SKM-1 (cell line): ENCODE measurements at regions not wholly inside any gene's neighbourhood (a gene's known extent, or its start where the extent isn't known, plus 50 kb on each side); places are given as distances from the start of the nearest gene placed in this dataset.
"Not testable (repeated sequence)": the region's sequence is repeated elsewhere in the genome, so short reads cannot be mapped to it uniquely, and the experiment has no call there.

Experiments
- DNase-seq: peaks from one replicate; lab custom pipeline; 2025; ENCODE audit not compliant: unreplicated experiment; lab: John Stamatoyannopoulos, UW

DNA sequence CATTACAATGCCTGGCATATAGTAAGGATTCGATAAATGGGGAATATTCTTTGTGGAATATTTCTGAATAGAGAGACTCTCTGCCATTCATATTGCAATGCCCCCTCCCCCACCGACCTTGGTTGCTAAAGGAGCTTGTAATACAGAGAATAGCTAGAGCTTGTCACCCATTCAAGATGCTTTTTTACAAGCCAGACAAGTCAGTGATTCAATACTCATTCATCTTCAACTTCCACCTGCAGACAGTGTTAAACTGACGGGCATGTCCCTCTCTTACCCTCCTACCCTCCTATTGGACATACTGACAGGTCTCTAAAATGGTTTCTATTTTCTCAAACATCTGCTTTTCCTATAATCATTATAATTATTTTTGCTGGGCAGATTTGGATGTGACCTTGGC is 257.4 kb downstream of the KCNJ2 start:
- no peak for DNase-seq

DNA sequence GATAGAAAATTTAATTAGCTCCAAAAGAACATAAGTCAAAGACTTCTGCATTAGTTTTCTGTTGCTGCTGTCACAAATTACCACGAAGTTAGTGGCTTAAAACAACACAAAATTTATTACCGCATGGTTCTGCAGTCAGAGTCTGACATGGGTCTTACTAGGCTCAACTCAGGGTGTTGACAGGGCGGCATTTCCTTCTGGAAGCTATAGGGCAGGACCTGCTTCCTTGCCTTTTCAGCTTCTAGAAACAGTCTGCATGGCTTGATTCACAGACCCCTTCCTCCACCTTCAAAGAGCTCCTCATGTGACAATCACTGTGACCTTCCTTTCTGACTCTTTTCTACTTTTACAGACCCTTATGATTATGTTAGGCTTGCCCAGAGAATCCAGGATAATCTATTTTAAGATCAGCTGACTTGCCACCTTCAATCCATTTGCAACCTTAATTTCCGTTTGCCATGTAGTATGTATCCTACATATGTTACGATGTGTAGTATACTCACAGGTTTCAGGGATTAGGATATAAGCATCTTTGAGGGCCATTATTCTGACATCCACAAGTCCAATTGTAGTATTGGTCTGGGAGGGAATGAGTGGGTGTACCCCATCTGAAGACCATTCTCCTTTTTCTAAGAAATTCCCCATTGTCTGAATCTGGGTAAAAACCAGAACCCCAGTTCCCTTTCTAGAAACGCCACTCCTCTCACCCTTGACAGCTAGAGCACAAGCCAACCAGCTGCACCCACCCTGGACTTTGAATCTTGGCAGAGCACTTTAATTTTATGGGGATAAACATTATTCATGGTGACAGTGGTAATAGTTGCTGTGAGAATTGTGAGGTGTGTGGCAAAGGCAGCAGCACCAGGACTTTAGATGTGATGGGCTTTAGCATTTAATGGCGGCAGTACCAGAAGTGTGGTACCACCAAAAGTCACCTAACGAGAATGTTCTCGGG is 265.5 kb downstream of the KCNJ2 start:
- DNase-seq, result no peak

GRCh38 chr17:70437656-70438055 is 268.3 kb downstream of the KCNJ2 start:
- no peak for DNase-seq

- no peak for DNase-seq
Measured at GRCh38 chr17:70446446-70446845, 277.1 kb downstream of the KCNJ2 start.

- no peak for DNase-seq
Measured at GRCh38 chr17:70447588-70447987, 278.3 kb downstream of the KCNJ2 start.

DNA sequence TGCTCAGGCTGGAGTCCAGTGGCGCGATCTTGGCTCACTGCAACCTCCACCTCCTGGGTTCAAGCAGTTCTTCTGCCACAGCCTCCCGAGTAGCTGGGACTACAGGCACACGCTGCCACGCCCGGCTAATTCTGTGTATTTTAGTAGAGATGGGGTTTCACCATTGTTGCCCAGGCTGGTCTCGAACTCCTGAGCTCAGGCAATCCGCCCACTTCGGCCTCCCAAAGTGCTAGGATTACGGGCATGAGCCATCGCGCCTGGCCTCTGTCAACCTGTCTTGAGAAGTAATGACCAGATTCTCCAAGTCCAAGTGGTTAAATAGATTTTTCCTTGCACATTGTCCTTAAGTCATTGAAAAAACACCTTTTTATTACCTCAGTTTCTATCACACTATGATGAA is 283.7 kb downstream of the KCNJ2 start:
- DNase-seq, result not testable (repeated sequence)

DNA sequence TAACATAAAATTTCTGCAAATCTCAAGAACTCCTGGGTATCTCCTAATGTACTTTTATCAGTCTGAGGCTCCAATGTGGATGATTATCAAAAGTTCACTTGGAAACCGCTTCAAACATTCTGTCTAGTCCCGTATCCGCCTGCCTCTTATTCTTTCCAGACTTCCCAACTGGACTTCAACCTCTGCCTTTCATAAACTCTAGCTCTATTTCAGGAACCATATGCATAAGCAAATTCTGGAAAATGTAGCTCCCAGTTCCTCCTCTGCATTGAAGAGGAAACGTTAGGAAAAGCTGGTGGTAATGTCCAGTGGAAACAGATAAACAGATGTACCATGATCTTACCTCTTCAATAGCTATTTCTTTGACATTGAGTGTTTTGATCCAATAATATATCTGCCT is 285.0 kb downstream of the KCNJ2 start:
- no peak for DNase-seq

DNA sequence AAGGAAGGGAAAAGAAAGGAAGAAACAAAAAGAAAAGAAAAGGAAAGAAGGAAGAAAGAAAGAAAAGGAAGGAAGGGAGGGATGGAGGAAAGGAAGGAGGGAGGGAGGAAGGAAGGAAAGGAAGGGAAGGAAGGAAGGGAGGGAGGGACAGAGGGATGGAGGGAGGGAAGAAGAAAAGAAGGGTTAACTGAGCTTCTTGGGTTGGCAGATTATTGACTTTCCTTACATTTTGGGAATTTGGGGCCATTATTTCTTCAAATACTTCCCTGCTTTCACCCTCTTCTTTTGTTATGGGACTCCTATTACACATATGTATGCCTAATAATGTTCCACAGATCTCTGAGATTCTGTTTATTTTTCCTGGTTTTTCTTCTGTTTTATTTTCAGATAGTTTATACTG is 285.6 kb downstream of the KCNJ2 start:
- DNase-seq, result no peak

DNA sequence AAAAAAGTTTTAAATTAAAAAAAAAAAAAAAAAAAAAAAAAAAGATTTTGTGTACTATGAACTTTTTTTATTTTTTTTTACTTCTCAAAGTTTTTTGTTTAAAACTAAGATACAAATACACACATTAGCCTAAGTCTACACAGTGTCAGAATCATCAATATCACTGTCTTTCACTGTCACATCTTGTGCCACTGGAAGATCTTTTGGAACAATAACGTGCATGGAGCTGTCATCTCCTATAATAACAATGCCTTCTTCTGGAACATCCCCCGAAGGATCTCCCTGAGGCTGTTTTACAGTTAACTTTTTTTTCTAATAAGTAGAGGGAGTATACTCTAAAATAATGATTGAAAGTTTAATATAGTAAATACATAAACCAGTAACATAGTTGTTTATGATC is 295.7 kb downstream of the KCNJ2 start:
- DNase-seq, result no peak

DNA sequence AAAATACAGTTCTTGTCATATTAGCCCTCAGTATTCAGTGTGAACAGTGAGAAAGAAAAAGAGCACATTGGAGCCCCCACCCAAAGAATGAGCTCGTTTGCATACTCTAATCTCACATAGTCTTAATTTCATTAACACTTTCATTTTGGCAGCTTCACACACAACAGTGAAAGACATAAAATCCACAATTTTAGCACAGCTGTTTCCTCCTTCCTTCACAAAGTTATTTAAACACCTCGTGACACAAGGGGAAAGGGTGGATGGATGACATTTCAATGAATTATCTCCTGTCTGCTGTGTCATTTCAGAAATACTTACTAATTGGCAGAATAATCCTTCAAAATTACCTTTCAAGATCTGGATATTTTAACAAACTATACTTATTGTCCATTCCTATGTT is 299.3 kb downstream of the KCNJ2 start:
- DNase-seq, result no peak

GRCh38 chr17:70473049-70473448 is 303.7 kb downstream of the KCNJ2 start:
- DNase-seq, result no peak

DNA sequence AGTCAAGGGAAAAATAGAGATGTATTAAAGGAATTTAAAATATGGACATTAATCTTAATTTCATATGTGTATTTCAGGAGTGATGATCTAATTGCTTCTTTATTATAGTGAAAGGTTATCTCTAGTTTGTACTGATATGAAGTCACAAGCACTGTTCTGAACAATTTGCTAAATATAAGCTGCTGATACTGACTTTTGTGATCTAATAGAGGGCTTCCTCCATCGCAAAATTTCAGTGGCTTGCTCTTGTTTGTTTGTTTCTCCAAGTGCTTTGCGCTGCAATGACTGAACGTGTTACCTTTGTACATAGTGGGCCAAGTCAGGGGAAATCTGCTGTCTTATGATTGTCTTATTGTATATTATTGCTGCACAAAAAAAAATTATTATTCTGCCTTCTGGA is 307.0 kb downstream of the KCNJ2 start:
- no peak for DNase-seq

- no peak for DNase-seq
Measured at GRCh38 chr17:70478902-70479301, 309.6 kb downstream of the KCNJ2 start.

- DNase-seq, result no peak
Measured at GRCh38 chr17:70479779-70480178, 310.4 kb downstream of the KCNJ2 start.

DNA sequence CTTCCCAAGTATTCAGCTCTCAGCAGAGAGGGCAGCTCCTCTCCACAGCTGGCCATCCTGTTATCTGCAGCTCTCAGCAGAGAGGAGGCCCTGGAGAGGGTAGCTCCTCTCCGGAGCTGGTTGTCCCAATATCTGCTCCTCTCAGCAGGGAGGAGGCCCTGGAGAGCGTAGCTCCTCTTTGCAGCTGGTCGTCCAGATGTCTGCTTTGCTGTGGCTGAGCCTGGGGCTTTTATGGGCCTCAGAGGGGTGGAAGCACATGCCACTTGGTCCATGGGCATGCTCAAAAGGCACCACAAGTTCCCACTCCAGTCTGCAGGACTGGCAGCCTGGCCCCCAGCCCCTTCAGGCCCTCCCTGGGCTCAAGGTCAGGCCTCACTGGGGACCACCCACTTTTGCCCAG is 314.3 kb downstream of the KCNJ2 start:
- no peak for DNase-seq

GRCh38 chr17:70484050-70484449 is 314.7 kb downstream of the KCNJ2 start:
- DNase-seq, result no peak

GRCh38 chr17:70484496-70484895 is 315.2 kb downstream of the KCNJ2 start:
- DNase-seq, result no peak

- DNase-seq, result no peak
Measured at GRCh38 chr17:70492368-70492767, 323.0 kb downstream of the KCNJ2 start.

- no peak for DNase-seq
Measured at GRCh38 chr17:70493277-70493874, 324.0 kb downstream of the KCNJ2 start.

DNA sequence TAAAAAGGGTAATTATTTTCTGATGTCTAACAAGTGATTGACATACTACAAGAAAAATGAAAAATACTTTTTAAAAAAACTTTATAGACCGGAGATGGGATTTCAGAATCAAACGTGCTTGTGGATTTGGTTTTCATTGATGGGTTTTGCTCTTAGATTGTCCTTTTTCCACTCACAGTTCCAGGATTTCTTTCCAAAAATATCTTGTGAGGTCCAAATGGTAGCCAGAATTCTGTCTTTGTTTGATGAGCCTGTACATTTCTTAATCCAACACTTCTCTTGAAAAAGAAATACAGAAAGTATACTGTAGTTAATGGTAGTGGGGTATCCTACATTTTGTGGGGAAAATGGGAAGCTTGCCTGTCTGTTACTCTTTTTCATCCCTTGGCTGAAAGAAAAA is 329.3 kb downstream of the KCNJ2 start:
- DNase-seq, result no peak

DNA sequence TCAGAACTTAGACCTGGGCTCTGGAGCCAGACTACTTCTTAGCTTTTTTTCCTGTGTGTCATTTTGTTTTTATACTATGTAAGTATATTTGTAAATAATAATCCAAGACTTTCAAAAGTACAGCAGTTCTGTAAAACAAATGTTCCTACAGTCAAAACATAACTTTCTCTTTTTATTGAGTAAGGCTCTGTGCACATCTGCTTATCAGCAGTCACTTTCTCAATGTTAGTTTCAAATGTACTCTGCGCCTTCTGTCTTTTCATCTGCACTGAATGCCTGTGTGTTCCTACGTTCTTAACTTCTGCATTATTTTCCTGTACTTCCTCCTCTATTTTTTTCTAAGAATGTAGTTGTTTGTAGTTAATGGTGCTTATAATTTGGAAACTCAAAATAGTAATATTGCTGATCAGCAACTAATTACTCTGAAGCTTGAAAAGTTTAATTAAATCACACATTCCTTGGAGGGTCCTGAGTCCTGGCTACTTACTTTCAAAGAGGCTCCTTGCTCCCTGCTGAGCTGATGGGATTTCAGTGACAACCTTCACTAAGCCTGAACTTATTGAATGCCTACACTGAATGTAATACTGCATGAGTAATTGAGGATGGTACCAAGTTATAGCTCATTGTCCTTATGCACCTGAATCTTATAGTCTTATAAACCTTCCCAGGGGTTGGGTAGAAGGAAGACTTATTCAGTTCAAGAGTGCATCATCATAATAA is 329.9 kb downstream of the KCNJ2 start:
- peak; percentile 32 for DNase-seq

DNA sequence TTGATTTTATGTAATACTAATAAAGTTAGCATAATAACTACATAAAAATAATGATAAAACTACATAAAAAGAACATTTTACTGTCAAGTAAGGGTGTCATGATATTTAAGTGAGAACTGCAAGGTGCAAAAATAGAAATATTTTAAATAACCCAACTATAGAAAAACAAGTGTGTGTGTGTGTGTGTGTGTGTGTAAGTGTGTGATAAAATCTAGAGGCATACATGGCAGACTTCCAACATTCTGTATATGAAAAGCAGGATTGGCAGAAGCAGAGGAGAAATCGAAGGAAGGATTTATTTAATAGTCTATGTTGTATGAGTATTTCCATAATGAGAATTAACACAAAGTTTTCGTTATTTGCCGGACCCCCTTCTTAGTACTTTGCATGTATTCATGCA is 334.1 kb downstream of the KCNJ2 start:
- DNase-seq, result no peak
